ENCODE measurements at regions not wholly inside any gene's neighbourhood (a gene's known extent, or its start where the extent isn't known, plus 50 kb on each side); places are given as distances from the start of the nearest gene placed in this dataset.

DNA sequence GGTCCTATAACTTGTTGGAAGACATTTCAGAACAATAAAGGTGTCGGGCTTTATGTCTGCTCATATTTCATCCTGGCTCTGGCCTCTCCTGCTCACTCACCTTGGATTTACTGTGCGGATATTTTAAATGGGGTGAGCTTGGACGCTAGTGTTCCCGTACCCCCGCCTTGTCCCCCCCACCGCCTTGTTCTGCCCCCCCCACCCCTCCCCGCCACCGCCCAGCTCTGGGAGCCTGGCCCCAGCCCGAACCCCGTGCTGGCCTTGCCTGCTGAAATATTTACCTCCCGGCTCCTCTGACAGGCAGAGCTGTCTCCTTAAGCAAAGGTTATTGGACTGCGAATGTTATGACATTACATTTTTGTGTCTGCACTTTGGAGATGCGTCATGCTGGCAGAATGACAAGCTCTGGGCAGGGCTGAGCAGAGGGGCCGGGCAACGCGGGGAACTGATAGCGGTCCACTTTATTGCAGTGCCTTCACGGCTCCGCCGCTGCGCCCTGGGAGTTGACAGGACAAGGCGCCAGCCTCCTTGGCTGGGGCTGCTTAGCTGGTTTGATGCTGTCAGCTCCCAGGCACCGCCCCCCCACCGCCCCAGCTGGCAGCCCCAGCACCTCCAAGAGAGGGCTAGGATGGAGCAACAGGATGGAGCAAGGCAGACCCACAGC lies 222.5 kb upstream of the GSE1 start:
- DNase-seq (peak in 1 of 10 donors; percentile 7), ATAC-seq (no peak)
- Mint-ChIP-seq H3K4me3 (no peak overlapping the region), H3K4me1 (no peaks in the 10 kb centered on the region), H3K36me3 (peaks cover 0 to 2% (median 0%) of the 10 kb centered on the region in 3 donors), H3K27ac (no peak overlapping the region), H3K27me3 (peaks cover 0 to 11% (median 9%) of the 10 kb centered on the region in 5 donors), H3K9me3 (no peaks in the 10 kb centered on the region)
- POLR2A ChIA-PET, result no interaction called here

DNA sequence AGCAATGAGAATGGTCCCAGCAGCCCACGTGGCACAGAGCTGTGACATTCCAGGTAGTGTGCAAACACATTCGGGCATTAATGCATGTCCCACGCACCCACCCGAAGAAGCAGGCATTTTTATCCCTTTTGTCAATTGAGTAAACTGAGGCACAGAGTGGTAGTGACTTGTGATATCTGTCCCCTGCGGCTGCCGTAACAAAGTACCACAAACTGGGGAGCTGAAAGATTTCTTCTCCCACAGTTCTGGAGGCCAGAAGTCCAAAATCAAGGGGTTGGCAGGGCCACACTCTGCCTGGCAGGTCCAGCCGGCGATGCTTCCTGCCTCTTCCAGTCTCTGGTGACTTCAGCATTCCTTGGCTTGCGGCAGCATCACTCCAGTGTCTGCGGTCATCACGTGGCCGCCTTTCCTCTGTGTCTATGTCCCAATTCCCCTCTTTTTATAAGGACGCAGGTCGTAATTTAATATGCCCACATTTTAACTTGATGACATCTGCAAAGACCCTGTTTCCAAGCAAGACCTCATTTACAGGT lies 221.9 kb upstream of the GSE1 start:
- ATAC-seq (no peak), DNase-seq (peak in 1 of 10 donors; percentile 11)
- POLR2A ChIA-PET, result no interaction called here
- Mint-ChIP-seq H3K9me3 (no peaks in the 10 kb centered on the region), H3K4me1 (no peaks in the 10 kb centered on the region), H3K4me3 (no peak overlapping the region), H3K27me3 (peaks cover 0 to 11% (median 7%) of the 10 kb centered on the region in 5 donors), H3K36me3 (peaks cover 0 to 2% (median 0%) of the 10 kb centered on the region in 3 donors), H3K27ac (no peak overlapping the region)

DNA sequence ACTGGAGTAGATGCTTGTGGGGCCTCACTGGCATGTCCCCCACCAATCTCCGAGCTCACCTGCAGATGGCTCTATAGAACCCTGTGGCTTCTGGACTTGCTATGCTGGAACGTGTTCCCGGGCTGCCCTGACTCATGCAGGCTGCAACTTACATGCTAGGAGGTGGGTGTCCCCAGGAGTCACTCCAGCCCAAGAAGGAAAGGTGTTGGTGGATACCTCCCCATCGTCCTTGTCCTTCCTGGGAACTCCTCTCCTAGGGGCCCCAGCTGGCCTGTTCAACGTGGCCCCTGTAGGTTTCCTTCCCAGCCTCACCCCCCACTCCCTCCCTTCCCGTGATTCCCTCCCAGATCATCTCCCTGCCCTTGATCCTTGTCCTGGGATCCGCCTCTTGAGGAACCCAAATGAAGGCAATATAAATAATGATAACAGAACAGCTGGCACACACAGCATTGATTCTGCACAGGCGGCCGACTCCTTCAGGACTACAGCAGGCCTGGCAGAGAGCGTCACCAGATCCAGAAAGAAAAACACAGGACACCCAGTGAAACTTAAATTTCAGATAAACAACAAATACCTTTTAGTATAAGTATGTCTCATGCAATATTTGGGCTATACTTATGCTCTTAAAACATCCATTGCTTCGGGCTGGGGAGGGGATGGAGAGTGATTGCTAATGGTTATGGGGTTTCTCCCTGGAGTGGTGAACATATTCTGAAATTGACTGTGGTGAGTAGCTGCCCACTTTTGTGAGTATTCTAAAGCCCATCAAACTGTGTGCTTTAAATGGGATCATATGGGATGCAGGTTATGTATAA lies 221.1 kb upstream of the GSE1 start:
- H3K27ac Mint-ChIP-seq, result no peak overlapping the region
- POLR2A ChIA-PET, result no interaction called here
- H3K36me3 Mint-ChIP-seq, result peaks cover 0 to 2% (median 0%) of the 10 kb centered on the region in 3 donors
- H3K27me3 Mint-ChIP-seq, result peaks cover 0 to 11% (median 7%) of the 10 kb centered on the region in 5 donors
- no peak overlapping the region for H3K4me3 Mint-ChIP-seq
- no peaks in the 10 kb centered on the region for H3K9me3 Mint-ChIP-seq
- H3K4me1 Mint-ChIP-seq, result no peaks in the 10 kb centered on the region
- no peak for ATAC-seq
- peak in 1 of 10 donors; percentile 44 for DNase-seq

DNA sequence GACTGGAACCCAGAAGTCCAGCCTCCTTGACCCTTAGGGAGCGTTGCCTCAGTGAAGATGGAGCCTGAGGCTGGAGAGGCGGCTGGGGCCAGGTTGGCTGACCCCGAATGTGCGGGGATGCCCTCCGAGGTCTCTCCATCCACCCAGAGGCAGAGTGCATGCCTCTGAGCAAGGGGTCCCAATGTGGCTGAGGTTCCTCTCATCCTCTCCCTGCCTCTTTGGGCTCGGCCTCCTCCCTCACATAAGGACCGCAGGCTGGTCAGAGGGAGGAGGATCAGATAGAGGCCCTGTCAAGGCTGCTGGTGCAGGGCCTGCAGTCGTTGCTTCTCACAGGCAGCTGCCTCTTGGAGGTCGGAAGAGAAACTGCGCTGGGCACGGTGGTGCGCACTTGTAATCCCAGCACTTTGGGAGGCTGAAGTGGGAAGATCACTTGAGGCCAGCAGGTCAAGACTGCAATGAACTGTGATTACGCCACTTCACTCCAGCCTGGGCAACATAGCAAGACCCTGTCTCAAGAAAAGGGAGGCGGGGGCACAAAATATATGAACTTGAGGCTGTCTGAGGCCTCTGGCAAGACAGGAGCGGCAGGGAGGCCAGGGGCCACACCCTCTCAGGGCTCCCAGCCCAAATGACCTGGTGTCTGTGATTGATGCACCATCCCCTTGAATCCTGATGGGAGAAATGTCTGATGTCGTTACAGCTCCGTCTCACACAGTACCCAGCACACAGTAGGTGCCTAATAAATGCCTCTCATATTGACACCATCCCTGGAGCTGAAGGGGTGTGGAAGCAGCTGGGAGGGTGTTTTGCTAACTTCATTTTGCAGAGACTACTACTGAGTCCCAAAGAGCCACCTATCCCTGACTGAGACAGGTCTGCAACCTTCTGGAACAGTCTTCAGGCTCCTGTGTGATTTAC lies 220.1 kb upstream of the GSE1 start:
- Mint-ChIP-seq H3K27me3 (peaks cover 0 to 3% (median under 1%) of the 10 kb centered on the region in 5 donors), H3K36me3 (peaks cover 0 to 2% (median 0%) of the 10 kb centered on the region in 3 donors), H3K4me3 (no peak overlapping the region), H3K27ac (no peak overlapping the region), H3K9me3 (no peaks in the 10 kb centered on the region), H3K4me1 (no peaks in the 10 kb centered on the region)
- POLR2A ChIA-PET, result interaction anchor here (0.6 kb wide), 1 partner anchor 97 kb away, joined by 3 read pairs; no protein-coding TSS in a partner anchor
- DNase-seq (peak in 2 of 10 donors; percentile 23 to 54), ATAC-seq (peak; percentile 25 to 37)

DNA sequence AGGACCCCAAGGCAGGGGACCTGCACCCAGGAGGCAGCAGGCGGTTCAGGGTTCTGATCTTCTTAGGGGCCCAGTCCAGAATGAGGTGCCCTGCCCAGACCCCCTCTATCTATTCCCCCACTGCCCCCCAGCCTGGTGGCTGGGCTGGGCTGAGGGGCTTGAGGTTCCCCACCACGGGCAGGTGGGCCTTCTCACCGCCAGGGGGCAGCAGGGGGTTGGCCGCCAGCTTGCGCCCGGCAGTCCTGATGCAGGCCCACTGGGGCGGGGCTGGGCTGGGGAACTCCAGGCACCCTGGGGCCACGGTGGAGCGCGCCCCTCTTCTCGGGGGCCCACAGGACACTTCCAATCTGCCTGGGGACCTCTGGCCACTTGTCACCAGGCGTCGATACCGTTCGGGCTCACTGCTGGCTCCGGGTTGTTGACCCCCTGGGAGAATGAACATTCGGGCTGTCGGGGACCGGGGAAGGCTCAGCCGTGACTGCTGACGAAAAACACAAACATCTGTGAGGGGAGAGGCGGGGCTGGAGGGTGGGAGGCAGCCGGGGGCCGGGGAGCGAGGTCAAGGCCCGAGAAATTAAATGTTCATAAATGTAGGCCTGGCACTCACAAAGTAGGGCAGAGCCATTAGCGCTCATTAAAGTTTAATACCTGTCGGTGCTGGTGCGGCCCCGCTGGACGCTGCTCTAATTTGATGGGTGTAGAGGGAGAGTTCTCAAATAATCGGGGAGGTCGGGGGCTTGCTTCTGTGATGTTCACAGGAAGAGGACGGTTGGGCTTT lies 219.3 kb upstream of the GSE1 start:
- Mint-ChIP-seq H3K4me1 (no peaks in the 10 kb centered on the region), H3K36me3 (peaks cover 0 to 2% (median 0%) of the 10 kb centered on the region in 3 donors), H3K9me3 (no peaks in the 10 kb centered on the region), H3K27ac (no peak overlapping the region), H3K27me3 (peaks cover 0 to 2% (median 0%) of the 10 kb centered on the region in 5 donors), H3K4me3 (no peak overlapping the region)
- POLR2A ChIA-PET, result no interaction called here
- ATAC-seq (peak; percentile 91 to 96), DNase-seq (peak; percentile 51 to 77 (median 67))

DNA sequence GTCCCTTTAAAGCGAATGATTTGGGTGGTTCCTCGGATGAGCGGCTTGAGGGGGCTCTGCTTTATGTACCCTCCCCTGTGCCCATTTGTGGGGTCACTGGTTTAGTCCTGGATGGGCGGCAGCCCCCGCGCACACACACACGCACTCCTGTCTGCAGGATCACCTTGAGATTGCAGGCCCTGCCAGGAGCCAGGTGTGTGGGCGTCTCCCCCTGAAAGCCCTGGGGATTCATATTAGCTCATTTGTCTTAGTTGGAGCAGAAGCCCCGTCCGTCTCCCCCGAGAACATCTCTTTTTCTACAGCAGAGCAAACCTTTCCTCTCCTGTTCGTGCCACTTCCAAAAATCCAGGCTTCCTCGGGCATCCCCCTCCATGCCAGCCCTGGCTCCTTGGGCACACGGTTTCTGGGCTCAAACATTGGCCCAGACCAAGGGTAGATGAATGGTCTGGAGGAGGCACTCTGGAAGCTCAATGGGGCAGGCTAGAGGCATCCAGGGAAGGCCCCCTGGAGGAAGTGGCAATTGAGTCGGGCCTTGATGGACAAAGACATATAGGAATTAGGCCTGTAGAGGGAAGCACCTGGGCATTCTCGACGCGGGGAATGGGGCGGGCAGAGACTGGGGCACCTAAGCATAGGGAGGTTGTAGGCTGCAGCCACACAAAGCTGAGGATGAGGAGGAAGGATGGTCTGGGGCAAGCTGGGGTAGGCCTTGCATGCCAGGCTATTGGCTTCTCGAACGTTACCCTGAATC lies 218.5 kb upstream of the GSE1 start:
- no peak overlapping the region for H3K4me3 Mint-ChIP-seq
- H3K27ac Mint-ChIP-seq, result peak overlapping the region in 2 of 10 donors; percentile 8 to 77
- POLR2A ChIA-PET, result no interaction called here
- H3K4me1 Mint-ChIP-seq, result no peaks in the 10 kb centered on the region
- ATAC-seq, result no peak
- no peaks in the 10 kb centered on the region for H3K27me3 Mint-ChIP-seq
- peak in 2 of 10 donors; percentile 0 to 34 for DNase-seq
- no peaks in the 10 kb centered on the region for H3K9me3 Mint-ChIP-seq
- peaks cover 0 to 2% (median 0%) of the 10 kb centered on the region in 3 donors for H3K36me3 Mint-ChIP-seq

DNA sequence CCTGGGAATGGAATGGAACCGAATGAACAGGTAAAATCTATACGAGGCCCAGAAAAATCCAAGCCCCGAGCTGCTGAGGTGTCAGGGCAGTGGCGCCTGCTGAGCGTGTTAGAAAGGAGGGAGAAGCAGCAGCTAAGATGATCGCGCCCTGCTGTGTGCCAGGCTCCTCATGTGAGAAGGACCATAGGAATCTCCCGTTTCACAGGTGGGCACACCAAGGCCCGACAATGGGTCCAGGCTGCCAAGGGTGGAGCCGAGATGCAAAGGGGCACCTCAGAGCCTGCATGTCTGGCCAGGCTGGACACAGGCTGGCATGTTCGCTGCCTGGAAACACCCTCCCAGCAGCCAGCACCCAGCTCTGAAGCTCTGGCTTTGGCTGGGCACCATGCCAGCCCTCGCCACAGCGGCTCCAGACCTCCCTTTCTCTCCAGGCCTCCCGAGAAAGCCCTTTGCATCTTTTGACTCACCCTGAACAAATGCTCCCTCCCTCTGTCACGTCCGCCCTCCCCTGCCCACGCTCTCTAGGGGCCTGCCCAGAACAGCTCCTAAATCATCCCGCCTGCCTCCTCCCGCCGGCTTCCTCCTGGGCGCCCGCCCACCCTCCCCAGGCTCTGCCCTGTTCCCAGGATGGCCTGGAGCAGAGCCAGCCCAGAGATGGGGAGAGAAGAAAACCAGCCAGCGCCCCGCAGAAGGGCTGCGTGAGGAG lies 217.8 kb upstream of the GSE1 start:
- no peak for ATAC-seq
- Mint-ChIP-seq H3K9me3 (no peaks in the 10 kb centered on the region), H3K4me1 (no peaks in the 10 kb centered on the region), H3K36me3 (peaks cover 0 to 2% (median 0%) of the 10 kb centered on the region in 3 donors), H3K27me3 (no peaks in the 10 kb centered on the region), H3K27ac (peak overlapping the region in 2 of 10 donors; percentile 8 to 77), H3K4me3 (no peak overlapping the region)
- POLR2A ChIA-PET, result no interaction called here
- peak in 2 of 10 donors; percentile 0 to 43 for DNase-seq

DNA sequence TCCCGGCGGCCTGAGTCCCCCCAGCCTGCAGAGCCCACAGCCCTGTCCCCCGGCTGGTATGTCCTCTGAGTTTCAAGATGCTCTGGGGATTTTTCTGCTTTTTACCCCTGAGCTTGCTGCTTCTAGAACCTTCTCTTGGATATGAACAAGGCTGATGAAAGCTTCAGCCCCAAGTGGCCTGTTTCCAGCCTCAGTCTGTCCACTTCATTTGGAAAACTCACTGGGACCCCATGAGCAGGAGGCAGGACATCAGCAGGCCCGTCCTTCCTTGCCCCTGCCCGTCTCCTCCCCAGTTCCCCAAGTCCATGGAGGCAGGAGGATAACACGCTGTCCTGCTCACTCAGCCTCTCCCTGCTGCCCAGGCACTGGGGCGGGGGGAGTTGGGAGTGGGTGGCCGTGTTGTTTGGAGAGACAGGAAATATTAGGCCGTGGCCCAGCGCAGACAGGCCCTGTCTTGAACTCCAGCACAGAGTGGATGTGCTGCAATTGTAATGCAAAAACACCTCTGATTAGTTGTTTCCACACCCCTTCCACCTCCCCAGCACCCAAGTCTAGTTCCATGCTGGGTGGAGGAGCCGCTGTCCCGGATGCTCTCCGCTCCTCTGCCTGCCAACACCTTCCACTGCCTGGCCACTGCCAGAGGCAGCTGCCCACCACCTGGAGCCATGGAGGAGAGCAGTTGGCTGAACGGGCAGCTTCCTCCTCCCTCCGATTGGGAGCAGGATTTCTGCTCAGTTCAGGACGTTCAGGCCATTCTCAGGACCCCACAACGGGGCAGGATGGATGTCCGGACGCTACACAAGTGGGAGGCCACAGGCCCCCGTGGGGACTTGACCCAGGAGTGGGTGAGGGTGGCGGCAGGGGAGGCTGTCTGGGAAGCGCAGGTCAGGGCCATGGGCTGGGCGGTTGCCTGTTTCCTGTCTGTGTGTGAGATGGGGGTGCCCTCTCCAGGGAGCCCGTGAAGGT lies 216.9 kb upstream of the GSE1 start:
- POLR2A ChIA-PET, result no interaction called here

DNA sequence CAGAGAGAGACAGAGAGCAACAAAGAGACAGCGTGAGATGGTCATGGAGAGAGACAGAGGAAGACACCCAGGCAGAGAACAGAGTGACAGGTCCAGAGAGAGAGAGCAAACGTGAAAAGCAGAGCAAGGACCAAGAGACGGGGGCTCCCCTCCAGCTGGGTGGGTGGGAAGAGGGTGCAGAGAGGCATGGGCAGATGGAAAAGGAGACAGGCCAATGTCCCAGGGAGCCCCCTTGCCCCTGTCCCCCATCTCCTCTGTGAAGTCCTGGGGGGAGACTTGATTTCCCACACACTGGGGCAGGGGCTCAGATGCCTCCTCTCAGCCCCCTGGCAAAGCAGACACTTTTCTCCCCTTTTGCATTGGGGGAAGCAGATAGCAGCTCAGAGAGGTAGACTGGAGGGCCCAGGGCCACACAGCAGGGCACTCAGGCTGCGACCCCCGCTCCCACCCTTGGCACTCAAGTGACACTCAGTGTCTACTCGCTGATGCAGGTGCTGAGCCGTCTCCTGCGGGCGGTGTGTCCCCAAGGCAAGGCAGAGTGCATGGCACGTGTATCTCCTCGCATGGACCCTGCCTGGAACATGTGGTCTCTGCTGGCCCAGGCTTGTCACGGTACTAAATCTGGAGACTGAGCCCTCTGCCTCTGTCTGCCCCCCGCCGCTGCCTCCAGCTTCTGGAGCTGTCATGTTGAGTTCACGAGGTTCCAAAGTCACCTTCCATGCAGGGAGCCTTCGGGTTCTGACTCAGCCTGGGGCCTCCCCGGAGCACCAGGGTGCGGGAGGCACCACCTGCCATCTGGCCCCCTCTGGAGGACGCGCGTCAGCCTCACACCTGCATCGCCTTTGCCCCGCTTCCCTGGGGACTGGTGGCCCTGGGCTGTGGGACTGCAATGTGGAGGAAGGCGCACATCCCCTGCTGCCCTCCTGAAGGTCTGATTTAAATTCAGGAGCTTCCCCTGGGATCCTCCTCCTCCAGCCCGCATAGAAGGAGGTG lies 215.9 kb upstream of the GSE1 start:
- peak in 2 of 10 donors; percentile 0 to 42 for DNase-seq
- no peak for ATAC-seq
- no peaks in the 10 kb centered on the region for H3K4me1 Mint-ChIP-seq
- no peaks in the 10 kb centered on the region for H3K9me3 Mint-ChIP-seq
- peaks cover 0 to 2% (median 0%) of the 10 kb centered on the region in 3 donors for H3K36me3 Mint-ChIP-seq
- no peaks in the 10 kb centered on the region for H3K27me3 Mint-ChIP-seq
- POLR2A ChIA-PET, result no interaction called here
- no peak overlapping the region for H3K4me3 Mint-ChIP-seq
- H3K27ac Mint-ChIP-seq, result no peak overlapping the region

More for the DNA sequence above, 216.9 kb upstream of the GSE1 start:
- ATAC-seq (no peak), DNase-seq (peak in 2 of 10 donors; percentile 0 to 62)
- no peaks in the 10 kb centered on the region for H3K4me1 Mint-ChIP-seq
- peaks cover 0 to 2% (median 0%) of the 10 kb centered on the region in 3 donors for H3K36me3 Mint-ChIP-seq
- H3K27ac Mint-ChIP-seq, result no peak overlapping the region
- H3K27me3 Mint-ChIP-seq, result no peaks in the 10 kb centered on the region
- H3K4me3 Mint-ChIP-seq, result no peak overlapping the region
- H3K9me3 Mint-ChIP-seq, result no peaks in the 10 kb centered on the region
